BJ (cell line): ENCODE measurements at regions not wholly inside any gene's neighbourhood (a gene's known extent, or its start where the extent isn't known, plus 50 kb on each side); places are given as distances from the start of the nearest gene placed in this dataset.

Experiments used
- CTCF ChIA-PET: fragments of 350-600 bp; formaldehyde crosslinking; extraction: SDS; loops from one replicate; lab custom pipeline; 2021; ENCODE audit warnings: antibody characterized with exemption, inconsistent platforms; lab: Yijun Ruan, JAX
- POLR2A ChIA-PET: fragments of 300-600 bp; sonication (Branson Sonifier 250); formaldehyde crosslinking; extraction: SDS; loops from one replicate; lab custom pipeline; 2021; ENCODE audit warnings: antibody characterized with exemption; lab: Charles Lee
- DNase-seq: peaks from one replicate; pipeline ENCODE4 v3.0.0-alpha.2; 2011; ENCODE audit warnings: low read depth
- H3K27me3 ChIP-seq: 2 replicates; pipeline ENCODE4 v1.6.0; 2011; ENCODE audit warnings: low read length; ENCODE audit not compliant: control insufficient read depth, insufficient read depth
- H3K36me3 ChIP-seq: 2 replicates; pipeline ENCODE4 v1.5.1; 2011; ENCODE audit warnings: low read length; ENCODE audit not compliant: control insufficient read depth, insufficient read depth
- H3K4me3 ChIP-seq: 2 replicates; pipeline ENCODE4 v1.5.1; 2011; ENCODE audit warnings: low read depth, mild to moderate bottlenecking, control low read depth, low read length
- TF ChIP-seq, protein P1 (sequence below): IDR thresholded peaks from 2 replicates; pipeline ENCODE4 v1.5.1; 2011; ENCODE audit warnings: low read depth, mild to moderate bottlenecking, control low read depth, inconsistent platforms, low read length, moderate library complexity; ENCODE audit not compliant: insufficient read depth

DNA sequence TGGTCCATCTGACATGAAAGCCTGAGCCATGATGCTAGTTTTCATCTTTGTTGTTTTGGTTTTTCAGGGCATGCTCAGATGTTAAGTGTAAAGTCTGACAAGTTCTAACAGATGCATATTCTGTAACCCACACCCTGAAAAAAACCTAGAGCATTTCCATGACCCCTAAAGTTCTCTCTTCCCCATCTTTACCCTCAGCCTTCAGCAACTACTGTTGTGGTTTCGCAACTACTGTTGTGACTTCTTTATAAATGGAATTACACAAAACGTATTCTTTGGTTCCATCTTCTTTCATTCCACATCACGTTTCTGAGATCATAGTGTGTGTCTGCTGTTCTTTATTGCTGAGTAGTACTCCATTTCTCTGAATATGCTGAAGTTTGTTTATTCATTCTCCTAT, 65.1 kb upstream of the LDLRAD3 start:
- TF ChIP-seq, protein P1, sequence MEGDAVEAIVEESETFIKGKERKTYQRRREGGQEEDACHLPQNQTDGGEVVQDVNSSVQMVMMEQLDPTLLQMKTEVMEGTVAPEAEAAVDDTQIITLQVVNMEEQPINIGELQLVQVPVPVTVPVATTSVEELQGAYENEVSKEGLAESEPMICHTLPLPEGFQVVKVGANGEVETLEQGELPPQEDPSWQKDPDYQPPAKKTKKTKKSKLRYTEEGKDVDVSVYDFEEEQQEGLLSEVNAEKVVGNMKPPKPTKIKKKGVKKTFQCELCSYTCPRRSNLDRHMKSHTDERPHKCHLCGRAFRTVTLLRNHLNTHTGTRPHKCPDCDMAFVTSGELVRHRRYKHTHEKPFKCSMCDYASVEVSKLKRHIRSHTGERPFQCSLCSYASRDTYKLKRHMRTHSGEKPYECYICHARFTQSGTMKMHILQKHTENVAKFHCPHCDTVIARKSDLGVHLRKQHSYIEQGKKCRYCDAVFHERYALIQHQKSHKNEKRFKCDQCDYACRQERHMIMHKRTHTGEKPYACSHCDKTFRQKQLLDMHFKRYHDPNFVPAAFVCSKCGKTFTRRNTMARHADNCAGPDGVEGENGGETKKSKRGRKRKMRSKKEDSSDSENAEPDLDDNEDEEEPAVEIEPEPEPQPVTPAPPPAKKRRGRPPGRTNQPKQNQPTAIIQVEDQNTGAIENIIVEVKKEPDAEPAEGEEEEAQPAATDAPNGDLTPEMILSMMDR = no peak
- ChIA-PET CTCF (no interaction called here), POLR2A (no interaction called here)
- Histone ChIP-seq H3K4me3 (no peak overlapping the region), H3K27me3 (peaks cover 1% of the 10 kb centered on the region), H3K36me3 (no peaks in the 10 kb centered on the region)
- DNase-seq = no peak

GRCh38 chr11:35879361-35879760, 64.5 kb upstream of the LDLRAD3 start:
- no peak overlapping the region for H3K4me3 ChIP-seq
- TF ChIP-seq, protein P1 = no peak
- ChIA-PET POLR2A (no interaction called here), CTCF (no interaction called here)
- no peak for DNase-seq
- H3K36me3 ChIP-seq = no peaks in the 10 kb centered on the region
- H3K27me3 ChIP-seq = peaks cover 1% of the 10 kb centered on the region; the same call in 1 of the 2 replicates

DNA sequence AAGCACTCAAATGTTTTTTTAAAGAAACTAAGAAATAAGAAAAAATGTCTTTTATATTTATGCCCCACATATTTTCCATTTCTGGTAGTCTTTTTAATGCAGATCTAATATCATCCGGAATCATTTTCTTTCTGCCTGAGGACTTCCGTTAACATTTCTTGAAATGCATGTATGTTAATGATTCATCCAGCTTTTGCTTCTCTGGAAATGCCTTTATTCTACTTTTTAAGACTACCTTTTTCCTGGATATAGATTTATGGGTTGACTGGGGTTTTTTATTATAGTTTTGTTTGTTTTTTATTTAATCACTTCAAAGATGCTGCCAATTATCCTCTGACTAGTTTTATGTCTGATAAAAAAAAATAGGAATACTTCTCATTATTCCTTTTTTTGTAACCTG, 57.1 kb upstream of the LDLRAD3 start:
- Histone ChIP-seq H3K4me3 (no peak overlapping the region), H3K27me3 (peaks cover 6% of the 10 kb centered on the region), H3K36me3 (no peaks in the 10 kb centered on the region)
- CTCF ChIA-PET = interaction anchor here (1.2 kb wide), 1 partner anchor 65 kb away, joined by 3 read pairs; no protein-coding TSS in a partner anchor
- POLR2A ChIA-PET = no interaction called here
- TF ChIP-seq, protein P1 = no peak
- DNase-seq = no peak

DNA sequence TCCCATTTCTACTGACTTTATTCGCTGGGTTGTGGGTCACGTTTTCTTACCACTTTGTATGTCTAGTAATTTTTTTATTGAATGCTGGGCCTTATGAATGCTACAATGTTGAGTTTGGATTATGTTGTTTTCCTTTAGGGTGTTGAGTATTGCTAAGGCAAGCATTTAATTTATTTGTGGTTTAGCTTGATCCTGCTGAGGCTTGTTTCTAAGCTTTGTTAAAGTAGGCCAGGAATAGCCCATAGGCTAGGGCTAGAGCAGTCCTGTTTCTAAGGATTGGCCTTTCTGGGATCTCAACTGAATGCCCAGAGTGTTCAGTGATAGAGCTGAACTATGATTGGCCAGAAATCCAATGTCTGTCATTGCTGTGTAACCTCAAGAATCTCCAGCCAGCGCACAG, 56.1 kb upstream of the LDLRAD3 start:
- ChIA-PET POLR2A (no interaction called here), CTCF (no interaction called here)
- TF ChIP-seq, protein P1 = no peak
- Histone ChIP-seq H3K4me3 (no peak overlapping the region), H3K36me3 (no peaks in the 10 kb centered on the region), H3K27me3 (peaks cover 7% of the 10 kb centered on the region)
- DNase-seq = no peak

- DNase-seq = no peak
- Histone ChIP-seq H3K4me3 (no peak overlapping the region), H3K27me3 (peaks cover 9% of the 10 kb centered on the region), H3K36me3 (no peaks in the 10 kb centered on the region)
- TF ChIP-seq, protein P1 = no peak
- CTCF ChIA-PET = interaction anchor here (1.1 kb wide), 1 partner anchor 14 kb away, joined by 3 read pairs; no protein-coding TSS in a partner anchor
- POLR2A ChIA-PET = no interaction called here
Measured at GRCh38 chr11:35888961-35889360, 54.9 kb upstream of the LDLRAD3 start.
